PFSK-1 (cell line): ENCODE measurements at regions not wholly inside any gene's neighbourhood (a gene's known extent, or its start where the extent isn't known, plus 50 kb on each side); places are given as distances from the start of the nearest gene placed in this dataset.

Source experiments
- POLR2AphosphoS5 ChIP-seq: IDR thresholded peaks from 2 replicates; pipeline ENCODE4 v1.6.1; 2012; ENCODE audit warnings: low read depth, mild to moderate bottlenecking, control low read depth, low read length, moderate library complexity
- REST ChIP-seq, 2 experiments: IDR thresholded peaks; 2 replicates each; pipeline versions ENCODE4 v1.6.1 to v1.8.0; 2011 to 2012; ENCODE audit warnings: low read depth in 2 of 2, low read length in 2 of 2, control low read depth in 1 of 2, inconsistent platforms in 1 of 2, mild to moderate bottlenecking in 1 of 2, moderate library complexity in 1 of 2; ENCODE audit not compliant: insufficient read depth in 1 of 2
- SIN3A ChIP-seq: IDR thresholded peaks from 2 replicates; pipeline ENCODE4 v1.6.1; 2012; ENCODE audit warnings: mild to moderate bottlenecking, low read length, moderate library complexity, borderline replicate concordance; ENCODE audit not compliant: insufficient read depth
- TAF1 ChIP-seq: IDR thresholded peaks from 2 replicates; pipeline ENCODE4 v1.6.1; 2012; ENCODE audit warnings: low read length, control low read depth, borderline replicate concordance; ENCODE audit not compliant: insufficient read depth

DNA sequence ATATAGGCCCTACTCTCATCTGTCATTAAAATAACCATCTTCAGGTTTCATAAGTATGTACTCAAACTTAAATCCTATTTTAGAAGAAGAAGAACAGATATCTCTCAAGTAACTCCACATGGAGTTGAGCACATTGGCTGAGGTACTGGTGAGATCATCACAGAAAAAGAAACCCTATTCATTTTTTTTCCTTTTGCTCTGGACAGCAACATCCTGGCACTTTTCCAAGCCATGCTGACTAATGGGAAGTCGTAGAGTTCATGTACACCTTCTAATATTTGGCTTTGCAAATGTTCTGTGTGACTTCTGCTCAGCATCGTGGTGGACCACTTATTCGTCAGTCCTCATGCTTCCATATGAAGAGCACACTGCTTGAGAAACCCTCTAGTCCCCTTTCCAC is 336.0 kb upstream of the KCNH8 start:
- TF ChIP-seq REST (IDR thresholded peaks at IDR 0.05; ENCODE audit: insufficient read depth in 1 of 2, low read depth in 2 of 2, low read length in 2 of 2) (peak in 1 of 2 experiments; percentile 83; a peak in 2 of 4 replicates), SIN3A (no peak), TAF1 (no peak), POLR2AphosphoS5 (no peak)
